ENCODE measurements at regions not wholly inside any gene's neighbourhood (a gene's known extent, or its start where the extent isn't known, plus 50 kb on each side); places are given as distances from the start of the nearest gene placed in this dataset.

GRCh38 chr2:176997792-176998169 lies 214.8 kb upstream of the HNRNPA3 start:
- no peak overlapping the region for H3K27ac ChIP-seq (ENCODE audit: low read depth, low read length)
- ChIA-PET POLR2A (no interaction called here), CTCF (no interaction called here)
- DNase-seq (ENCODE audit: low read depth, low spot score) = no peak
- no peaks in the 10 kb centered on the region for H3K9me3 ChIP-seq (ENCODE audit: control insufficient read depth, insufficient read depth, low read length)
- H3K27me3 ChIP-seq (ENCODE audit: control insufficient read depth, insufficient read depth, low read length) = no peaks in the 10 kb centered on the region
- no peak overlapping the region for H3K4me3 ChIP-seq (ENCODE audit: low read depth, low read length)
- TF ChIP-seq CTCF (IDR thresholded peaks at IDR 0.05; ENCODE audit: low read depth, low read length) = no peak

- Histone ChIP-seq H3K27me3 (ENCODE audit: control insufficient read depth, insufficient read depth, low read length) (no peaks in the 10 kb centered on the region), H3K4me3 (ENCODE audit: low read depth, low read length) (no peak overlapping the region), H3K9me3 (ENCODE audit: control insufficient read depth, insufficient read depth, low read length) (no peaks in the 10 kb centered on the region), H3K27ac (ENCODE audit: low read depth, low read length) (no peak overlapping the region)
- CTCF ChIA-PET = no interaction called here
- DNase-seq (ENCODE audit: low read depth, low spot score) = no peak
- POLR2A ChIA-PET = no interaction called here
- no peak for TF ChIP-seq CTCF (IDR thresholded peaks at IDR 0.05; ENCODE audit: low read depth, low read length)
Observed at GRCh38 chr2:176999301-176999700, 213.3 kb upstream of the HNRNPA3 start.

GRCh38 chr2:177000061-177000714 lies 212.4 kb upstream of the HNRNPA3 start:
- ChIA-PET CTCF (no interaction called here), POLR2A (no interaction called here)
- no peak for TF ChIP-seq CTCF (IDR thresholded peaks at IDR 0.05; ENCODE audit: low read depth, low read length)
- Histone ChIP-seq H3K9me3 (ENCODE audit: control insufficient read depth, insufficient read depth, low read length) (no peaks in the 10 kb centered on the region), H3K27ac (ENCODE audit: low read depth, low read length) (no peak overlapping the region), H3K27me3 (ENCODE audit: control insufficient read depth, insufficient read depth, low read length) (no peaks in the 10 kb centered on the region), H3K4me3 (ENCODE audit: low read depth, low read length) (no peak overlapping the region)
- DNase-seq (ENCODE audit: low read depth, low spot score) = no peak

- CTCF ChIA-PET = no interaction called here
- POLR2A ChIA-PET = no interaction called here
Observed at GRCh38 chr2:177000715-177001072, 211.9 kb upstream of the HNRNPA3 start.

GRCh38 chr2:177001334-177001733 lies 211.3 kb upstream of the HNRNPA3 start:
- POLR2A ChIA-PET = no interaction called here

More at GRCh38 chr2:177000715-177001072, 211.9 kb upstream of the HNRNPA3 start:
- Histone ChIP-seq H3K4me3 (ENCODE audit: low read depth, low read length) (no peak overlapping the region), H3K9me3 (ENCODE audit: control insufficient read depth, insufficient read depth, low read length) (no peaks in the 10 kb centered on the region), H3K27me3 (ENCODE audit: control insufficient read depth, insufficient read depth, low read length) (no peaks in the 10 kb centered on the region), H3K27ac (ENCODE audit: low read depth, low read length) (no peak overlapping the region)
- no peak for TF ChIP-seq CTCF (IDR thresholded peaks at IDR 0.05; ENCODE audit: low read depth, low read length)
- no peak for DNase-seq (ENCODE audit: low read depth, low spot score)

More at GRCh38 chr2:177001334-177001733, 211.3 kb upstream of the HNRNPA3 start:
- no peak for DNase-seq (ENCODE audit: low read depth, low spot score)
- no peaks in the 10 kb centered on the region for H3K27me3 ChIP-seq (ENCODE audit: control insufficient read depth, insufficient read depth, low read length)
- CTCF ChIA-PET = no interaction called here
- H3K9me3 ChIP-seq (ENCODE audit: control insufficient read depth, insufficient read depth, low read length) = no peaks in the 10 kb centered on the region
- no peak overlapping the region for H3K4me3 ChIP-seq (ENCODE audit: low read depth, low read length)
- H3K27ac ChIP-seq (ENCODE audit: low read depth, low read length) = no peak overlapping the region
- no peak for TF ChIP-seq CTCF (IDR thresholded peaks at IDR 0.05; ENCODE audit: low read depth, low read length)

Data from AG04450 (cell line).